Stomach (tissue), 4 donors: ENCODE measurements at regions not wholly inside any gene's neighbourhood (a gene's known extent, or its start where the extent isn't known, plus 50 kb on each side); places are given as distances from the start of the nearest gene placed in this dataset.

Source experiments
- POLR2A ChIP-seq, 4 donors: fragments of 450-650 bp; IDR thresholded peaks; one replicate each; pipeline ENCODE4 v1.6.1; 2016; ENCODE audit warnings: antibody characterized with exemption in 4 of 4, control low read depth in 2 of 4, mild to moderate bottlenecking in 1 of 4, moderate library complexity in 1 of 4
- TF ChIP-seq, protein P1 (sequence below), 7 experiments: fragments of 450-650 bp in 4 of 7; fragments of 200-600 bp in 3 of 7; sonication (generic) in 3 of 7; IDR thresholded peaks; one replicate each; pipeline ENCODE4 v1.5.1; 2016 to 2019; ENCODE audit warnings: antibody characterized with exemption in 7 of 7, control low read depth in 2 of 7, mild to moderate bottlenecking in 1 of 7

DNA sequence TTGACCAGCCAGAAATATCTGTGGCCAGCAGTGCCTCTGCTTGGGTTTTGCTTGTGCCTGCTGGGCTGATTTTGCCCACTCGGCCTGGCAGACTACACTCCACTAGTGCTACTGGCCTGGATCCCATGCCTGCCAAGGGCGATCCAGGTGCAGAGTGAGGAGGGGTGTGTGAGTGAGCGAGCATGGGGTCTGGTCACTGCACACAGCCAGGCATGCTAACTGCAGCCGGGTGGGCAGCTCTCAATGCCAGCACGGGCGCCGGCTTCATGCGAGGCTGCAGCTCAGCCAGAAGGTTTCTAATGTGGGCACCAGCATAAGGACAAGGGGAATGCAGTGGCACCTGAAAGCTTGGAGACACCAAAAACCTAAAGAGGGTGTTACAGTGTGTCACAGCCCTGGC is 1161.4 kb downstream of the FSTL5 start:
- TF ChIP-seq, protein P1, sequence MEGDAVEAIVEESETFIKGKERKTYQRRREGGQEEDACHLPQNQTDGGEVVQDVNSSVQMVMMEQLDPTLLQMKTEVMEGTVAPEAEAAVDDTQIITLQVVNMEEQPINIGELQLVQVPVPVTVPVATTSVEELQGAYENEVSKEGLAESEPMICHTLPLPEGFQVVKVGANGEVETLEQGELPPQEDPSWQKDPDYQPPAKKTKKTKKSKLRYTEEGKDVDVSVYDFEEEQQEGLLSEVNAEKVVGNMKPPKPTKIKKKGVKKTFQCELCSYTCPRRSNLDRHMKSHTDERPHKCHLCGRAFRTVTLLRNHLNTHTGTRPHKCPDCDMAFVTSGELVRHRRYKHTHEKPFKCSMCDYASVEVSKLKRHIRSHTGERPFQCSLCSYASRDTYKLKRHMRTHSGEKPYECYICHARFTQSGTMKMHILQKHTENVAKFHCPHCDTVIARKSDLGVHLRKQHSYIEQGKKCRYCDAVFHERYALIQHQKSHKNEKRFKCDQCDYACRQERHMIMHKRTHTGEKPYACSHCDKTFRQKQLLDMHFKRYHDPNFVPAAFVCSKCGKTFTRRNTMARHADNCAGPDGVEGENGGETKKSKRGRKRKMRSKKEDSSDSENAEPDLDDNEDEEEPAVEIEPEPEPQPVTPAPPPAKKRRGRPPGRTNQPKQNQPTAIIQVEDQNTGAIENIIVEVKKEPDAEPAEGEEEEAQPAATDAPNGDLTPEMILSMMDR (IDR thresholded peaks at IDR 0.05), result no peak
- no peak for TF ChIP-seq POLR2A (IDR thresholded peaks at IDR 0.05)
